H9 (cell line): ENCODE measurements at regions not wholly inside any gene's neighbourhood (a gene's known extent, or its start where the extent isn't known, plus 50 kb on each side); places are given as distances from the start of the nearest gene placed in this dataset.

Source experiments
- DNase-seq: peaks from one replicate; pipeline ENCODE4 v3.0.0-alpha.2; 2017
- H2AFZ ChIP-seq: one replicate; pipeline ENCODE4 v1.6.1; 2013; ENCODE audit warnings: mild to moderate bottlenecking, low read length, control low read depth, moderate library complexity
- H2AK5ac ChIP-seq: 2 replicates; pipeline ENCODE4 v1.6.1; 2013; ENCODE audit warnings: low read length, control low read depth, mixed read lengths; ENCODE audit not compliant: insufficient read length
- H2BK120ac ChIP-seq: one replicate; pipeline ENCODE4 v1.6.1; 2013; ENCODE audit warnings: low read depth, mild to moderate bottlenecking, low read length, control low read depth, inconsistent platforms; ENCODE audit not compliant: poor library complexity, severe bottlenecking
- H2BK12ac ChIP-seq: 2 replicates; pipeline ENCODE4 v1.6.1; 2013; ENCODE audit warnings: low read length, control low read depth, mixed read lengths, low read depth; ENCODE audit not compliant: insufficient read length
- H2BK15ac ChIP-seq: 2 replicates; pipeline ENCODE4 v1.6.1; 2013; ENCODE audit warnings: low read depth, low read length, control low read depth
- H2BK20ac ChIP-seq: one replicate; pipeline ENCODE4 v1.6.1; 2013; ENCODE audit warnings: low read depth, mild to moderate bottlenecking, low read length, control low read depth, inconsistent platforms; ENCODE audit not compliant: poor library complexity, severe bottlenecking
- H2BK5ac ChIP-seq: 2 replicates; pipeline ENCODE4 v1.6.1; 2013; ENCODE audit warnings: low read length, control low read depth, mixed read lengths; ENCODE audit not compliant: insufficient read length
- H3K14ac ChIP-seq: 2 replicates; pipeline ENCODE4 v1.6.1; 2013; ENCODE audit warnings: low read length, control low read depth; ENCODE audit not compliant: insufficient read depth
- H3K18ac ChIP-seq: 2 replicates; pipeline ENCODE4 v1.6.1; 2013; ENCODE audit warnings: low read depth, mild to moderate bottlenecking, mixed read lengths, low read length, control low read depth; ENCODE audit not compliant: insufficient read length
- H3K23ac ChIP-seq: 2 replicates; pipeline ENCODE4 v1.6.1; 2013; ENCODE audit warnings: low read length, control low read depth, mixed read lengths, low read depth; ENCODE audit not compliant: insufficient read length
- H3K23me2 ChIP-seq: 2 replicates; pipeline ENCODE4 v1.6.1; 2013; ENCODE audit warnings: low read depth, mild to moderate bottlenecking, mixed read lengths, low read length, control low read depth; ENCODE audit not compliant: insufficient read length, poor library complexity, severe bottlenecking
- H3K27ac ChIP-seq: 2 replicates; pipeline ENCODE4 v1.5.1; 2013; ENCODE audit warnings: low read length, control low read depth, mixed read lengths, low read depth; ENCODE audit not compliant: insufficient read length
- H3K27me3 ChIP-seq: 2 replicates; pipeline ENCODE4 v1.6.1; 2013; ENCODE audit warnings: low read length, control low read depth, inconsistent platforms; ENCODE audit not compliant: insufficient read depth
- H3K4ac ChIP-seq: 2 replicates; pipeline ENCODE4 v1.6.1; 2013; ENCODE audit warnings: low read depth, mild to moderate bottlenecking, control low read depth, inconsistent platforms, low read length, moderate library complexity
- H3K4me1 ChIP-seq: 2 replicates; pipeline ENCODE4 v1.6.1; 2013; ENCODE audit warnings: low read length, control low read depth, inconsistent platforms; ENCODE audit not compliant: insufficient read depth
- H3K4me2 ChIP-seq: 2 replicates; pipeline ENCODE4 v1.6.1; 2013; ENCODE audit warnings: low read length, control low read depth, mixed read lengths; ENCODE audit not compliant: insufficient read length, insufficient read depth
- H3K56ac ChIP-seq: 2 replicates; pipeline ENCODE4 v1.6.1; 2013; ENCODE audit warnings: low read depth, mild to moderate bottlenecking, mixed read lengths, low read length, control low read depth; ENCODE audit not compliant: insufficient read length
- H3K79me1 ChIP-seq: 2 replicates; pipeline ENCODE4 v1.6.1; 2013; ENCODE audit warnings: low read depth, mild to moderate bottlenecking, moderate library complexity, low read length, control low read depth, inconsistent platforms; ENCODE audit not compliant: insufficient read depth, poor library complexity, severe bottlenecking
- H3K79me2 ChIP-seq: 2 replicates; pipeline ENCODE4 v1.6.1; 2013; ENCODE audit warnings: low read length, control low read depth, inconsistent platforms; ENCODE audit not compliant: insufficient read depth
- H3K9ac ChIP-seq: 2 replicates; pipeline ENCODE4 v1.6.1; 2013; ENCODE audit warnings: low read length, control low read depth, mixed read lengths; ENCODE audit not compliant: insufficient read length; ENCODE audit errors: extremely low read depth
- H3K9me3 ChIP-seq: one replicate; pipeline ENCODE4 v1.6.1; 2013; ENCODE audit warnings: low read depth, low read length, inconsistent platforms; ENCODE audit not compliant: control insufficient read depth
- H3T11ph ChIP-seq: one replicate; pipeline ENCODE4 v1.6.1; 2013; ENCODE audit warnings: mild to moderate bottlenecking, low read length, control low read depth, inconsistent platforms
- H4K20me1 ChIP-seq: one replicate; pipeline ENCODE4 v1.6.1; 2013; ENCODE audit not compliant: control insufficient read depth, insufficient read length, insufficient read depth
- H4K5ac ChIP-seq: 2 replicates; pipeline ENCODE4 v1.6.1; 2013; ENCODE audit warnings: low read depth, mild to moderate bottlenecking, mixed read lengths, low read length, control low read depth; ENCODE audit not compliant: insufficient read length
- H4K8ac ChIP-seq: replicated peaks from 2 replicates; pipeline ENCODE4 v1.6.1; 2013; ENCODE audit warnings: low read length, control low read depth, mixed read lengths, low read depth; ENCODE audit not compliant: insufficient read length
- H4K91ac ChIP-seq: 2 replicates; pipeline ENCODE4 v1.6.1; 2013; ENCODE audit warnings: low read depth, mild to moderate bottlenecking, moderate library complexity, mixed read lengths, low read length, control low read depth; ENCODE audit not compliant: insufficient read length
- H3K27ac Mint-ChIP-seq, 3 experiments: 2 replicates in 2 of 3; 3 replicates in 1 of 3; pipeline ENCODE4 v1.8.0; 2020 to 2021; ENCODE audit warnings: mixed read lengths in 3 of 3, mild to moderate bottlenecking in 1 of 3, moderate library complexity in 1 of 3
- H3K27me3 Mint-ChIP-seq: 2 replicates; pipeline ENCODE4 v1.8.0; 2021; ENCODE audit warnings: low read depth, mild to moderate bottlenecking, moderate library complexity, mixed read lengths
- H3K36me3 Mint-ChIP-seq, 3 experiments: 2 replicates in 2 of 3; 3 replicates in 1 of 3; pipeline ENCODE4 v1.8.0; 2020 to 2021; ENCODE audit warnings: low read depth in 3 of 3, mixed read lengths in 3 of 3; ENCODE audit not compliant: insufficient read depth in 1 of 3
- H3K4me1 Mint-ChIP-seq, 2 experiments: 2 replicates each; pipeline ENCODE4 v1.8.0; 2020; ENCODE audit warnings: mixed read lengths in 2 of 2
- H3K4me3 Mint-ChIP-seq, 2 experiments: 2 replicates in 1 of 2; 3 replicates in 1 of 2; pipeline ENCODE4 v1.8.0; 2020 to 2021; ENCODE audit warnings: mild to moderate bottlenecking in 2 of 2, mixed read lengths in 2 of 2, moderate library complexity in 1 of 2
- H3K9me3 Mint-ChIP-seq, 2 experiments: 2 replicates in 1 of 2; 3 replicates in 1 of 2; pipeline ENCODE4 v1.8.0; 2020; ENCODE audit warnings: mild to moderate bottlenecking in 2 of 2, mixed read lengths in 2 of 2, moderate library complexity in 1 of 2
- CTCF ChIP-seq: fragments of 200-600 bp; sonication (generic); conservative IDR thresholded peaks from 3 replicates; pipeline ENCODE4 v1.8.0; 2021; ENCODE audit warnings: antibody characterized with exemption, mild to moderate bottlenecking
- WGBS: extraction: QIAGEN DNeasy Blood & Tissue Kit; methylation state at CpG from one replicate; pipeline ENCODE4 v1.1.7; 2013; ENCODE audit warnings: missing lambda C conversion rate, low lambda C conversion rate, mixed read lengths; ENCODE audit not compliant: insufficient read length; ENCODE audit errors: extremely low coverage; 5-methylcytosine and 5-hydroxymethylcytosine counted together

DNA sequence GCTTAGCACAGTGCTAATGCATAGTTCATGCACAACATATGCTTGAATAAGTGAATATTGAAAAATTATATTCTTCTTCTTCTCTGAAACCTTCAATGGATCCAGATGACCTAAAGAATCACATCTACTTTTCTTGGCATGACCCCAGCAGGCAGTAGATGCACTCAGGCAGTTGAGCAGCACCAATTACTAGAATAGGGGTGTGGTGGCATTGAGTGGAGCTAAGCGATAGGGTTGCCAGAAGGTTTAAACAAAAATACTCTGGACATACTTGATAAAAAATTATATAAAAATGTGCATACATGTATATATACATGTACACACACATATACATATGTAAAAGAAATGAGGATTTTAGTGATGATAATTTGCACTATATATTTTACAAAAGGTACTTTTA is 81.8 kb downstream of the NFKBIZ start:
- H3K14ac ChIP-seq, result no peak overlapping the region
- DNase-seq, result no peak

More for the DNA sequence above, 81.8 kb downstream of the NFKBIZ start:
- Histone ChIP-seq H2BK120ac (no peak overlapping the region), H2AK5ac (no peak overlapping the region), H3K56ac (no peak overlapping the region), H2BK12ac (no peak overlapping the region), H3K23me2 (no peaks in the 10 kb centered on the region), H3K27ac (no peak overlapping the region), H3K9ac (no peak overlapping the region), H2BK5ac (no peak overlapping the region), H3K4me2 (no peak overlapping the region), H3K4ac (no peak overlapping the region), H3K9me3 (no peaks in the 10 kb centered on the region), H3K79me1 (no peaks in the 10 kb centered on the region), H2BK20ac (no peak overlapping the region), H2AFZ (no peak overlapping the region), H3T11ph (no peak overlapping the region), H4K8ac (no peak overlapping the region), H3K18ac (no peak overlapping the region), H4K91ac (no peak overlapping the region), H4K20me1 (no peaks in the 10 kb centered on the region), H3K27me3 (no peaks in the 10 kb centered on the region), H3K79me2 (no peaks in the 10 kb centered on the region), H2BK15ac (no peak overlapping the region), H4K5ac (no peak overlapping the region), H3K4me1 (peaks cover 2% of the 10 kb centered on the region), H3K23ac (no peak overlapping the region)
- TF ChIP-seq CTCF, result no peak
- Mint-ChIP-seq H3K9me3 (peaks cover 0 to 3% of the 10 kb centered on the region in 2 experiments; a peak in 1 of 5 replicates), H3K27ac (no peak overlapping the region), H3K27me3 (no peaks in the 10 kb centered on the region), H3K4me1 (peaks cover 8% of the 10 kb centered on the region in 2 experiments), H3K4me3 (no peak overlapping the region), H3K36me3 (no peaks in the 10 kb centered on the region; a peak in 1 of 7 replicates)
- WGBS, result no CpG with 5 or more reads among the region's 1 CpG
